Activated naive CD4-positive, alpha-beta T cell treated with anti-CD3 and anti-CD28 coated beads, Interleukin-2, amount 10 ng/mL, durations not matched to agents 7 days and 5 days (primary cell): ENCODE measurements at regions not wholly inside any gene's neighbourhood (a gene's known extent, or its start where the extent isn't known, plus 50 kb on each side); places are given as distances from the start of the nearest gene placed in this dataset.

Experiments
- CTCF ChIA-PET: fragments of 350-600 bp; sonication (Branson Sonifier 250); formaldehyde crosslinking; loops from one replicate; lab custom pipeline; 2021; ENCODE audit warnings: antibody characterized with exemption; lab: Charles Lee
- DNase-seq: peaks from one replicate; pipeline ENCODE4 v3.0.0-alpha.2; 2020
- H3K27ac Mint-ChIP-seq: one replicate; pipeline ENCODE4 v1.8.0; 2021; ENCODE audit warnings: mild to moderate bottlenecking, moderate library complexity, mixed read lengths
- H3K27me3 Mint-ChIP-seq: one replicate; pipeline ENCODE4 v1.8.0; 2021; ENCODE audit warnings: mild to moderate bottlenecking, mixed read lengths
- H3K36me3 Mint-ChIP-seq: one replicate; pipeline ENCODE4 v1.8.0; 2021; ENCODE audit warnings: mixed read lengths
- H3K4me1 Mint-ChIP-seq: one replicate; pipeline ENCODE4 v1.8.0; 2021; ENCODE audit warnings: mixed read lengths
- H3K4me3 Mint-ChIP-seq: one replicate; pipeline ENCODE4 v1.8.0; 2021; ENCODE audit warnings: mild to moderate bottlenecking, moderate library complexity, mixed read lengths
- H3K9me3 Mint-ChIP-seq: one replicate; pipeline ENCODE4 v1.8.0; 2021; ENCODE audit warnings: mixed read lengths

DNA sequence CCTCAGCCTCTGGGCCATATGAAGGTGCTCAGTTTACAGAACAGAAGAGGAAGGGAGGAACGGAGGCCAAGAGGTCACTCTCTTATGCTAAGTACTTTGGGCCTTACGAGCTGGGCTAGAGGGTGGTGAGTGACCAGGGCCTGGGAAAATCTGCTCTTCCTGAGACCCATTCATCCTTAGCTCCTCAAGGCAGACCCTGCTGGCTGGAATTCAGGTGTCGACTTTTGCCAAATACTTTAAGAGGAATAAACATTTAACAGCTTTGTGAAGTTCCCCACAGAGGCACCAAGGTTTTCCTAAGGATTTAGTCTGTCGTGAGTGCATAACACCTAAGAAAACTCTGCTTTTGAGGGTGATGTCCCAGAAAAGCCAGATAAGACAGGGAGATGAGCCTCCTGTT, 129.7 kb upstream of the SIX2 start:
- CTCF ChIA-PET: no interaction called here
- Mint-ChIP-seq H3K4me1 (peaks cover 2% of the 10 kb centered on the region), H3K36me3 (no peaks in the 10 kb centered on the region), H3K27me3 (peaks cover 24% of the 10 kb centered on the region), H3K27ac (no peak overlapping the region), H3K9me3 (no peaks in the 10 kb centered on the region), H3K4me3 (no peak overlapping the region)
- DNase-seq: no peak

GRCh38 chr2:45137966-45138695, 128.9 kb upstream of the SIX2 start:
- Mint-ChIP-seq H3K4me3 (no peak overlapping the region), H3K27me3 (peaks cover 26% of the 10 kb centered on the region), H3K27ac (no peak overlapping the region), H3K36me3 (no peaks in the 10 kb centered on the region), H3K4me1 (peaks cover 2% of the 10 kb centered on the region), H3K9me3 (no peaks in the 10 kb centered on the region)
- DNase-seq: no peak
- CTCF ChIA-PET: no interaction called here

GRCh38 chr2:45134726-45135125, 125.5 kb upstream of the SIX2 start:
- Mint-ChIP-seq H3K27me3 (peaks cover 24% of the 10 kb centered on the region), H3K36me3 (no peaks in the 10 kb centered on the region), H3K4me3 (no peak overlapping the region), H3K27ac (no peak overlapping the region), H3K4me1 (peaks cover 2% of the 10 kb centered on the region), H3K9me3 (no peaks in the 10 kb centered on the region)
- no peak for DNase-seq
- CTCF ChIA-PET: no interaction called here

- Mint-ChIP-seq H3K9me3 (no peaks in the 10 kb centered on the region), H3K4me3 (no peak overlapping the region), H3K4me1 (peaks cover 2% of the 10 kb centered on the region), H3K36me3 (no peaks in the 10 kb centered on the region), H3K27ac (no peak overlapping the region), H3K27me3 (peaks cover 24% of the 10 kb centered on the region)
- CTCF ChIA-PET: no interaction called here
- DNase-seq: no peak
Measured at GRCh38 chr2:45134014-45134413, 124.8 kb upstream of the SIX2 start.

- Mint-ChIP-seq H3K27ac (no peak overlapping the region), H3K9me3 (no peaks in the 10 kb centered on the region), H3K36me3 (no peaks in the 10 kb centered on the region), H3K4me3 (no peak overlapping the region), H3K27me3 (peaks cover 16% of the 10 kb centered on the region), H3K4me1 (peaks cover 2% of the 10 kb centered on the region)
- no peak for DNase-seq
- CTCF ChIA-PET: no interaction called here
Measured at GRCh38 chr2:45132551-45132950, 123.3 kb upstream of the SIX2 start.

- H3K4me3 Mint-ChIP-seq: no peak overlapping the region
Measured at GRCh38 chr2:45131587-45131986, 122.3 kb upstream of the SIX2 start.

GRCh38 chr2:45130736-45131135, 121.5 kb upstream of the SIX2 start:
- CTCF ChIA-PET: no interaction called here
- Mint-ChIP-seq H3K4me3 (no peak overlapping the region), H3K9me3 (no peaks in the 10 kb centered on the region), H3K27ac (no peak overlapping the region), H3K4me1 (peaks cover 2% of the 10 kb centered on the region), H3K27me3 (peaks cover 11% of the 10 kb centered on the region), H3K36me3 (no peaks in the 10 kb centered on the region)
- no peak for DNase-seq

More at GRCh38 chr2:45131587-45131986, 122.3 kb upstream of the SIX2 start:
- CTCF ChIA-PET: no interaction called here
- H3K4me1 Mint-ChIP-seq: peaks cover 2% of the 10 kb centered on the region
- no peaks in the 10 kb centered on the region for H3K9me3 Mint-ChIP-seq
- DNase-seq: no peak
- peaks cover 16% of the 10 kb centered on the region for H3K27me3 Mint-ChIP-seq
- H3K27ac Mint-ChIP-seq: no peak overlapping the region
- H3K36me3 Mint-ChIP-seq: no peaks in the 10 kb centered on the region

- Mint-ChIP-seq H3K4me1 (no peaks in the 10 kb centered on the region), H3K27me3 (peaks cover 6% of the 10 kb centered on the region), H3K9me3 (no peaks in the 10 kb centered on the region), H3K27ac (no peak overlapping the region), H3K36me3 (no peaks in the 10 kb centered on the region), H3K4me3 (no peak overlapping the region)
- no peak for DNase-seq
- CTCF ChIA-PET: no interaction called here
Measured at GRCh38 chr2:45128580-45128997, 119.3 kb upstream of the SIX2 start.

- H3K27ac Mint-ChIP-seq: no peak overlapping the region
- no peak overlapping the region for H3K4me3 Mint-ChIP-seq
- no peaks in the 10 kb centered on the region for H3K36me3 Mint-ChIP-seq
- no peak for DNase-seq
- no peaks in the 10 kb centered on the region for H3K9me3 Mint-ChIP-seq
- H3K4me1 Mint-ChIP-seq: no peaks in the 10 kb centered on the region
- peaks cover 6% of the 10 kb centered on the region for H3K27me3 Mint-ChIP-seq
- CTCF ChIA-PET: no interaction called here
Measured at GRCh38 chr2:45127891-45128290, 118.6 kb upstream of the SIX2 start.

DNA sequence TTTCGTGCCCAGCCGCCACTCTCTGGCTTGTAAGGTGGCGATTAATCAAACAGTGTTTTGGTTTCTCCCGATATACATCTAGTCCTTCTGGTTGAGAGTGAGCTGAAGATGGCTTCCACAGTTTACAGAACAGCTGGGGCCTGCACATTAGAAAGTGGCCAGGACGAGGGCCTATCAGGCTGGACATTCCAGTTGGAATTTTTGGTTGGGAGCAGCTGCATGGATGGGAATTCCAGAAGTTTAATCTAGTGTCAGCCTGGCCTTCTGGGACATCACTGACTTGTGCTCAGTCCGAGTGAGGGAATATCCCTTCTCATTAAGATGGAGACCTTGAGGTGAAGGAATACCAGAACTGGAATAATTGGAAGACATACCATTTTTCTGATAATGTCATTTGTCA, 118.1 kb upstream of the SIX2 start:
- DNase-seq: no peak
- H3K4me1 Mint-ChIP-seq: no peaks in the 10 kb centered on the region
- H3K27ac Mint-ChIP-seq: no peak overlapping the region
- H3K36me3 Mint-ChIP-seq: no peaks in the 10 kb centered on the region
- CTCF ChIA-PET: no interaction called here
- H3K27me3 Mint-ChIP-seq: peaks cover 6% of the 10 kb centered on the region
- H3K9me3 Mint-ChIP-seq: no peaks in the 10 kb centered on the region
- H3K4me3 Mint-ChIP-seq: no peak overlapping the region

DNA sequence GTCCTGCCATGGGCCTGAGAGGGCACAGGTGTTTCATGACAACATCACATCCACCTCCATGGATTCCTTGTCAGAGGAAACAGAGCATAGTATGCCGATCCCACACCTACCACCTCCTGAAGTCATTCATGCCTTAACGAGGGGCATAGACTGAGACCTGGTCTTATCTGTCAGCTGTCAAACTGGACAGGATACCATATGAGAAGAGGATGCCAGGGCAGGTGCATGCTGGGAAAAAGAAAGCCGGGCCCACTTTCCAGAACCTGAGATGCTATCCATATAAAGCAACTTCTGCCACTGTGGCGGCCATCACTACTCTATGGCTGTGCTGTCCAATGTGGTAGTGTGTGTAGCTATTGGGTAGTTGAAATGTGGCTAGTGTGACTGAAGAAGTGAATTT, 116.0 kb upstream of the SIX2 start:
- no peak for DNase-seq
- H3K27ac Mint-ChIP-seq: no peak overlapping the region
- H3K4me1 Mint-ChIP-seq: no peaks in the 10 kb centered on the region
- CTCF ChIA-PET: no interaction called here
- no peaks in the 10 kb centered on the region for H3K27me3 Mint-ChIP-seq
- no peak overlapping the region for H3K4me3 Mint-ChIP-seq
- H3K36me3 Mint-ChIP-seq: no peaks in the 10 kb centered on the region
- H3K9me3 Mint-ChIP-seq: no peaks in the 10 kb centered on the region

DNA sequence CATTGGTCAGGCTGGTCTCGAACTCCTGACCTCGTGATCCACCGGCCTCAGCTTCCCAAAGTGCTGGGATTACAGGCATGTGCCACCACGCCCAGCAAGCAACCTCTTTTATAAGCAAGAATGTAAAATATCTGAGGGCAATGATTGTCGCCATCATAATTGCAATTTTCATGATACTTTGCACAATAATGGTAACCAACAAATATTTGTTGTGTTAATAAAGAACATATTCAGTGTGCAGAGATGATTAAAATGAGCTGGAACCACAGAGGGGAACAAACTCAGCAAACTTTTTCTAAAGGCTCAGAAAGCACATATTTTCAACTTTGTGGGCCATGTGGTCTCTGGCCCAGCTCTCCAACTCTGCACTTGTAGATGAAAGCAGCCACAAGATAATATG, 115.2 kb upstream of the SIX2 start:
- Mint-ChIP-seq H3K27ac (no peak overlapping the region), H3K4me1 (no peaks in the 10 kb centered on the region), H3K4me3 (no peak overlapping the region), H3K9me3 (no peaks in the 10 kb centered on the region), H3K36me3 (no peaks in the 10 kb centered on the region), H3K27me3 (no peaks in the 10 kb centered on the region)
- no peak for DNase-seq
- CTCF ChIA-PET: no interaction called here

DNA sequence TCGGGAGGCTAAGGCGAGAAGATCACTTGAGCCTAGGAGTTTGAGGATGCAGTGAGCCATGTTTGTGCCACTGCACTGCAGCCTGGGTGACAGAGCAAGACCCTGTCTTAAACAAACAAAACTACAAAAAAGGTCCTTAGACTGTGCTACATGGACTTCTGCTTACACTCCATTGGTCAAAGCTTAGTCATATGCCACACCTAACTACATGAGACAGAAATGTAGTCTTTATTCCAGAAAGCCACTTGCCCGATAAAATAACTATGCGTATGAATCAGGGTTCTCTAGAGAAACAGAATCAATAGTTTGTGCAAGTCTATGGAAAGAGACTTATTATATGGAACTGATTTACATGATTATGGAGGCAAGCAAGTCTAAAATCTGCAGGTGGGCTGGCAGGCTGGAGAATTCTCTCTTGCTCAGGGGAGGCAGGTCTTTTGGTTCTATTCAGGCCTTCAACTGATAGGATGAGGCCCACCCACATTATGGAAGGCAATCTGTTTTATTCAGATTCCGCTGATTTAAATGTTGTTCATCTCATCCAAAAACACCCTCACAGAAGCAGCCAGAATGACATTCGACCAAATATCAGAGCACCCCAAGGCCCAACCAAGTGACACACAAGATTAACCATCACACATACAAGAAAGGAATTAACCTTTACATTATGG, 114.4 kb upstream of the SIX2 start:
- DNase-seq: no peak
- H3K27ac Mint-ChIP-seq: no peak overlapping the region
- no peaks in the 10 kb centered on the region for H3K36me3 Mint-ChIP-seq
- CTCF ChIA-PET: no interaction called here
- H3K9me3 Mint-ChIP-seq: no peaks in the 10 kb centered on the region
- H3K4me3 Mint-ChIP-seq: no peak overlapping the region
- no peaks in the 10 kb centered on the region for H3K27me3 Mint-ChIP-seq
- H3K4me1 Mint-ChIP-seq: no peaks in the 10 kb centered on the region

DNA sequence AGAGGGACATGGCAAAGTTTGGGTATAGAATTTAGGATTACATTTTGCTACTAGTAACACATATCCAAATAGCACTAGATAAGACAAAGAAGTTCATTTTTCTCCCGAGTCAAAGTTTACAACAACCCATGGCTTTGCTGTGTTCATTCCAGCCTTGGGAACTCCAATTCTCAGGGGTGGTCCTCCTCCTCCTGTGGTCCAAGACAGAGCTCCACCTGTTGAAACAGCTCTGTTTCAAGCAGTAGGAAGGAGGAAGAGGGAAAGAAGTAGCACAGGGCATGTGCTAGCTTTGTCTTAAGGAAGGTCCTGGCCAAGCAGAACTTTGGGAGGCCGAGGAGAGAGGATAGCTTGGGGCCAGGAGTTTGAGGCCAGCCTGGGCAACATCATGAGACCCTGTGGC, 113.8 kb upstream of the SIX2 start:
- H3K36me3 Mint-ChIP-seq: no peaks in the 10 kb centered on the region
- DNase-seq: no peak
- no peaks in the 10 kb centered on the region for H3K27me3 Mint-ChIP-seq
- no peaks in the 10 kb centered on the region for H3K4me1 Mint-ChIP-seq
- H3K27ac Mint-ChIP-seq: no peak overlapping the region
- H3K9me3 Mint-ChIP-seq: no peaks in the 10 kb centered on the region
- CTCF ChIA-PET: no interaction called here
- H3K4me3 Mint-ChIP-seq: no peak overlapping the region

- Mint-ChIP-seq H3K36me3 (no peaks in the 10 kb centered on the region), H3K4me1 (no peaks in the 10 kb centered on the region), H3K27me3 (no peaks in the 10 kb centered on the region), H3K9me3 (no peaks in the 10 kb centered on the region), H3K27ac (no peak overlapping the region), H3K4me3 (no peak overlapping the region)
- no peak for DNase-seq
- CTCF ChIA-PET: no interaction called here
Measured at GRCh38 chr2:45121236-45121927, 112.1 kb upstream of the SIX2 start.
